Stomach (tissue), 4 donors: ENCODE measurements at regions not wholly inside any gene's neighbourhood (a gene's known extent, or its start where the extent isn't known, plus 50 kb on each side); places are given as distances from the start of the nearest gene placed in this dataset.
"Not testable (repeated sequence)": the region's sequence is repeated elsewhere in the genome, so short reads cannot be mapped to it uniquely, and the experiment has no call there.

Experiments used
- CTCF ChIP-seq, 7 experiments: fragments of 450-650 bp in 4 of 7; fragments of 200-600 bp in 3 of 7; sonication (generic) in 3 of 7; IDR thresholded peaks; one replicate each; pipeline ENCODE4 v1.5.1; 2016 to 2019; ENCODE audit warnings: antibody characterized with exemption in 7 of 7, control low read depth in 2 of 7, mild to moderate bottlenecking in 1 of 7
- EP300 ChIP-seq: sonication (generic); formaldehyde crosslinking; IDR thresholded peaks from one replicate; pipeline ENCODE4 v1.6.1; 2017; ENCODE audit warnings: antibody characterized with exemption
- POLR2A ChIP-seq, 4 donors: fragments of 450-650 bp; IDR thresholded peaks; one replicate each; pipeline ENCODE4 v1.6.1; 2016; ENCODE audit warnings: antibody characterized with exemption in 4 of 4, control low read depth in 2 of 4, mild to moderate bottlenecking in 1 of 4, moderate library complexity in 1 of 4
- POLR2AphosphoS5 ChIP-seq, 3 donors: sonication (generic); formaldehyde crosslinking; IDR thresholded peaks; one replicate each; pipeline ENCODE4 v1.6.1; 2016; ENCODE audit warnings: antibody characterized with exemption in 3 of 3

- not testable (repeated sequence) for TF ChIP-seq POLR2AphosphoS5 (IDR thresholded peaks at IDR 0.05); CTCF (IDR thresholded peaks at IDR 0.05); POLR2A (IDR thresholded peaks at IDR 0.05); EP300
These were observed 669.7 kb upstream of the CTNND2 start for GRCh38 chr5:12573916-12574297.
